ENCODE measurements at regions not wholly inside any gene's neighbourhood (a gene's known extent, or its start where the extent isn't known, plus 50 kb on each side); places are given as distances from the start of the nearest gene placed in this dataset.

DNA sequence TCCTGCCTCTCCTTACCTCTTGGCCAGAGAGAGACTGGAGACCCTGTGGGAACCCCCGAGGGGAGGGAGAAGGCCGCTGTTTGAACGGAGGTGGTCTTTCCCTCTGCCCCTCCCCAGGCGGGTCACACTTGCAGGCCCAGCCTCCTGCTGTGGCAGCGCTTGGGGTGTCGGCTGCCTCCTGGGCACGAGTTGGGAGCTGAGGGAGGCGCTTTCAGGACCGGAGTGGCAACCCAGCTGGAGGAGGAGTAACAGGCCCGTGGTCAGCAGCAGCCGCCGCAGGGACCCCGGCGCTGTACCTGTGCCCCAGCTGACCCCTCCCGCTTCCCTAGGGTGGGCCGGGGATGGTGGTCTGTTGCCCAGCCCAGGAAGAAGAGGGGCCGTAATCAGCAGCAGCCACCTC, 278.3 kb downstream of the SEC14L1 start:
- DNase-seq (ENCODE audit: low spot score) = no peak

GRCh38 chr17:77419547-77420094, 278.9 kb downstream of the SEC14L1 start:
- no peak for DNase-seq (ENCODE audit: low spot score)

DNA sequence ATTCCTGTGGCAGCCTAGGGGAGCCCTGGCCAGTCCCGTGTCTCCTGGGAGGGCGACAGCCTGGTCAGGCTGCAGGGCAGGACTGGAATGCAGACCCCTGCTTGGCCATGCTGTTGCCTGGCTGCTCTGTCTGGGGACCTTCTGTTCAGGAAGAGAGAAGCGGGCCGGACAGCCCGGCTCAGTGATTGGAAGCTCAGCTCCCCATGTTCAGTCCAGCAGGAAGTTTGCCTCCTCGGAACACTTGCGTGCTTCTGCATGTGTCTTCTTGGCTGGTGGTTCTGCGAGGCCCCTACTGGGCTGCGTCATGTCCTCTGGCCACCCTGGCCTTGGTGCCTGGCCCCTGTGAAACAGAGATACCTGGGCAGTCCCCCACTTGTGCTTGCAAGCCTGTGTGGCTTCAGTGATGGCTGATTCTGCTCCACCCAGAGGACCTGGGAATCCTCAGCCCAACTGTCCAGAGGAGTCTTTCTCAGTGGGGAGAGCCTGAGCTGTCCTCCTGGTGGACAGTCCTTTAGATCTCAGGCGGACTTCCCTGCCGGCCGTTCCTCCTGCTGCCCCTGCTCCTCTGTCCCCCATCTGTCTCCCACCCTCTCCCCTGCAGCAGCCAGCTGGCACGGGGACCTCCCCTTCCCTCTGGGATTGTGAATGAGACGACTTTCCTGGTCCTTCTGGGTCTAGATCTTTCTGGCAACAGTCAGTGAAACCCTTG, 279.5 kb downstream of the SEC14L1 start:
- no peak for DNase-seq (ENCODE audit: low spot score)

GRCh38 chr17:77420804-77421629, 280.2 kb downstream of the SEC14L1 start:
- DNase-seq (ENCODE audit: low spot score) = no peak

GRCh38 chr17:77421630-77421972, 280.8 kb downstream of the SEC14L1 start:
- no peak for DNase-seq (ENCODE audit: low spot score)

DNA sequence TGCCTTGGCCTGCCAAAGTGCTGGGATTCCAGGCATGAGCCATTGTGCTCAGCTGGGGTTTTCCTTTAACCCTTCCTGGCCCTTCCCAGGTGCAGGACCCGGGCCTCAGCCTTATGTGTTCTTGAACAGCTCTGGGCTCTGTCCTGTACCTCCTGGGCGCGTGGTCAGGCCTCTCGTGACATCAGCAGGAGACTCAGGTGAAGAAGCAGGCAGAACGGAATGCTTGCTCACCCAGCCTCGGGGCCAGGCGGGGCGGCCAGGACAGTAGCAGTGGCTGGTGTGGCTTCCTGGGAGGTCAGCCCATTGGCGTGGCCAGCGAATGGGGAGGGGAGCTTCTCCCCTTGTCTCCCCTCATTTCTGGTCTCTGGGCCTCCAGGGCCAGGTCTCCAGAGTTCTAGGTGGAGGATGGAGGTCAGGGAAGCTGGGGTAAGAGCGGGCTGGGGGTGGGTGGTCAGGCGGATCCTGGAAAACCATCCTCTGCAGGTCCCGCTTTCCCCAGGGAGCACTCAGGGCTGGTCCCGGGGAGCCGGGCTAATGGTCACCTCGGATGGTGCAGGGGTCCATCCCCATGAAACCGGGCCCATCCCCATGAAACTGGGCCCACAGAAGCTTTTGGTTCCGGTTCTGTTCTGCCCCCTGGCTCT, 281.5 kb downstream of the SEC14L1 start:
- no peak for DNase-seq (ENCODE audit: low spot score)

- no peak for DNase-seq (ENCODE audit: low spot score)
Measured at GRCh38 chr17:77422748-77423113, 282.0 kb downstream of the SEC14L1 start.

- no peak for DNase-seq (ENCODE audit: low spot score)
Measured at GRCh38 chr17:77423589-77424451, 283.1 kb downstream of the SEC14L1 start.

DNA sequence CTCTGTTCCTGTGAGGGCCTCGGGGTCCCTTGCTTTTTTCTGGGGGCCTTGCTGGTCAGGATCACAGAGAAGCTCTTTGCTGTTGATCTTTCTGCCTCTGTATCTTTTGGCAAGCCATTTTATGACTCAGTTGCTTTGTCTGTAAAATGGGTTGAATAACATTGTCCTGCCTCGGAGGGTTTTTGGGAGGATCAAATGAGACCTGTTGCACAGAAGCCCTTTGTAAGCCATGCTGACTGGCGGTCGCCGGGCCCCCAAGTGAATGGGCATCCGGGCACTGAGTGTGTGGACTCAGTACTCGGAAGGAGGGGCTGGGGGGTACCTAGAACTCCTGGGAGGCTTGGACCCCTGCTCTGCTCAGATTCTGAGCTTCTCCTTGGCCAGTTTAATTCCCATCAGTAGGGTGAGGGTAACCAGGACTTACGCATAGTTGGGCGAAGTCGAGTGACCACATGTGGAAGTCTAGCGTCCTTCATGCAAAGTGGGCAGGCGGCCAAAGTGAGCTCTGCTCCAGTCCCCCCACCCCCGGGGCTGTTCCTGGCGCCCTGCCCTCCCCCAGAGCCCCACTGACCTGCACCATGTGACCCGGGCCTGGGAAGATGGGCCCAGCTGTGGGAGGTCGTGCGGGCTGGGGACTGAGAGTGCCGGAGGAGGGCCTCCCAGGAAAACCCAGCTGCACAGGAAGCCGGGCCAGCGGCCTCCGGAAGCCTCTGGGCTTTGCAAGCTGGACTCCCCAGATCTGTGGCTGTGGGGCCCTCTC, 284.0 kb downstream of the SEC14L1 start:
- DNase-seq (ENCODE audit: low spot score) = no peak

- no peak for DNase-seq (ENCODE audit: low spot score)
Measured at GRCh38 chr17:77425348-77425747, 284.6 kb downstream of the SEC14L1 start.

- DNase-seq (ENCODE audit: low spot score) = no peak
Measured at GRCh38 chr17:77425791-77426641, 285.2 kb downstream of the SEC14L1 start.

DNA sequence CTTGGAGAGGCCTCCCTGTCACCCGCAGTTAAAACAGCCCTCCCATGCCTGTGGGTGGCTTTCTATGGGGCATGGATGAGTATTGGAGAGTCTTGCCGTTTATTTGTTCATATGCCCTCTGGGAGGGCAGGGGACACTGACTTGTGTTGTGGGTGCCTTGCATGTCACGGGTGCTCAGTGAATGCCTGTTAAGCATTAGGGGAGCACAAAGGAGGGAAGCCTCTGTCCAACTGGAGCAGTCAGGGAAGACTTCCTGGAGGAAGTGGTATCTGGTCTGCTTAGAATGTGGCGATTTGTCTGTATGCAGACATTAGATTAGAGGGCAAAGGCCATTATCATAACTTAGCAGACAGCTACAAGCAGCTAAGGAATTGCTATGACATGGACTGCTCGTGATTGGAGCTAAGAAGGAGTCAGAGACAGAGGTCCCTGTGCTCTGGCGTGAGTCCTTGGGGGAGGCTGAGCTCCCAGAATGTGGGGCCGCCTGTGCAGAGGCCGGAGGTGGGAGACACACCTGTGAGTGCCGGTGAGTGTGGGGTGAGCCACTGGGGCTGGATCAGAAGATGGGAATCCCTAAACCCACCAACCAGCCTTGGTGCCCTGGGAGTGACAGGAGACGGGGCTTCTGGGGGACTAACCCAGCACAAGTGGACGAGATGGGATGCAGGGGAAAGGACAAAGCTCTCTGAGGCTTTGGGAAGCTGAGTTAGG, 286.1 kb downstream of the SEC14L1 start:
- DNase-seq (ENCODE audit: low spot score) = no peak

DNA sequence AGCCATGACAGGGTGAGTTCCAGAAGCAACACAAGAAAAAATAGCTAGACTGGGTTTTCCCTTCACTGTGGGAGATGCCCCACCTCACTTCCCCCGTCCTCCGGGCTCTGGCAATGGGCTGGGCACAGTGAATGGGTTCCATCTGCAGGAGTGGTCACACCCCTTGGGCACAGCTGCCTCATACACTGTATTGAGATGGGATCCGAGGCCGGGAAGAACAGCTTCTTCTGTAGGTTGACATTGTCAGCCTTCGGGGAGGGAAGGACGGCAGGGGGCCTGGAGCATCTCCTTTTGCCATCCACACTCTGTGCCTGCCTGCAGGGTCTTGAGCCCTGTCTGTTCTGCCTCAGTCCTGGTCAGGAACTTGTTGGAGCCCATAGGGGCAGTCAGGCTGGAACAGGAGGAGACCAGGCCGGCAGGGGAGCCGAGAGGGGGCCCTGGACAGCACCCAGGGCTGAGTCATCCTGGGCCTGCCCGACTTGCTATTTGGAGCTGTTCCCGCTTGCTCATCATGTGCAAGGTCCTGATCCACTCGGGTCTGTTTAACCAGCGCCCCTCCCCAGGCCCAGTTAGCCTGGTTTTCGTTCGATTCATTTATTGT, 286.7 kb downstream of the SEC14L1 start:
- DNase-seq (ENCODE audit: low spot score) = no peak

DNA sequence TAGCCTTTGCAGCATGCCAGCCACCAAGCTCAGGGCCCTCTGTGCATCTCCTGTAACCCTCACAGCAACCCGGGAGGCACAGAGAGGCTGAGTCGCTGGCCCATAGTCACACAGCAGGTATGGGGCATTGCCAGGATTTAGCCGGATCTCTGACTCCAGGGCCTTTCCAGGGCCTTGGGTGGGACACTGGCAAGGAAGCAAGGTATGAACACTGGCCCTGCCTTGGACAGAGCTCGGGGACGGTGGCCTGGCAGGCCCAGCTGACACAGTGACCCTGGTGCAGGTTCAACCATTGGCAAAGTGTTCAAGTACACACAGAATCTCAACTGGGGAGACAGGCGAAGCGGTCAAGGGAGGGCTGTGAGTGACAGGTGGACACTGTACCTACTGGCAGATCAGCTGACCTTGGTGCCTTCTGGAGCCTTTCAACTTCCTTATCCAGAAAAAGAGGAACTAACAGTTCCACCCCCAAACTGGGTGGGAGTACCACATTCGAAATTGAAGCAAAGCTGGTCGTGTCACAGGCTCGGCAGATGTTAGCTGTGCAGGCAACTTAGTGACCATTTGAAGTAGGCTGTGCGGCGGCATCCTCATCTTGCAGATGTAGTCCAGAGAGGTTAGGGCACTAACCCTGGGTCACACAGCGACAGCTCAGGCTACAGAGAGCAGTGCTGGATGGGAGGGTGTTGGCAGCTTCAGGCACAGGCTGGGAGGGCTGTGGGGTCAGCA, 287.4 kb downstream of the SEC14L1 start:
- DNase-seq (ENCODE audit: low spot score) = no peak

DNA sequence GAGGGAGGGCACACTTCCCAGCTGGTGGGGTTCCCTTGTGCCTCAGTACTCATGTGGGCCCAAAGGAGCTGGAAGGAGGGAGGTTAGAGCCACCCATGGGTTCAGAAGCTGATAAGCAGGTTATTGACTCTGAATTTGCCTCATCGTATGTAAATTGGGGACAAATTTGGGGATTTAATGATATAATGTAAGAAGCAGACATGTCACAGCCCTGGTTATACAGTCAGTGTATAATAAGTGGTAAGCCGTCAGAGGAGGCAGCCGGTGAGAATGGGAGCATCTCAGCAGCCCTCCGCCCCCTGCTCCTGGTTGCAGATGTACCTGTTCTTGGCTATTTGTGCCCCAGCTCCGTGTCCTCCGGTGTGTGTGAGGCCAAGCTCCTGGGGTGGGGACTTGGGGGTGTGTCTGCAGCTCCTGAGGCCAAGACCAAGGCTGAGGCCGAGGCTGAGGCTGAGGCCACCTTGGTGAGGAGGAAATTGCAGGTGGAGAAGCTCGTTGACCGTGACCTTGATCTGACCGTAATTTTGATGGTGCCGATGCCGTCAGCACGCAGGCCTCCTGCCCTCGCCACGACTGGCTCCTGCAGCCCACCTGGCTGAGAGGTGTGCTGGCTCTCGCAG, 288.1 kb downstream of the SEC14L1 start:
- no peak for DNase-seq (ENCODE audit: low spot score)

DNA sequence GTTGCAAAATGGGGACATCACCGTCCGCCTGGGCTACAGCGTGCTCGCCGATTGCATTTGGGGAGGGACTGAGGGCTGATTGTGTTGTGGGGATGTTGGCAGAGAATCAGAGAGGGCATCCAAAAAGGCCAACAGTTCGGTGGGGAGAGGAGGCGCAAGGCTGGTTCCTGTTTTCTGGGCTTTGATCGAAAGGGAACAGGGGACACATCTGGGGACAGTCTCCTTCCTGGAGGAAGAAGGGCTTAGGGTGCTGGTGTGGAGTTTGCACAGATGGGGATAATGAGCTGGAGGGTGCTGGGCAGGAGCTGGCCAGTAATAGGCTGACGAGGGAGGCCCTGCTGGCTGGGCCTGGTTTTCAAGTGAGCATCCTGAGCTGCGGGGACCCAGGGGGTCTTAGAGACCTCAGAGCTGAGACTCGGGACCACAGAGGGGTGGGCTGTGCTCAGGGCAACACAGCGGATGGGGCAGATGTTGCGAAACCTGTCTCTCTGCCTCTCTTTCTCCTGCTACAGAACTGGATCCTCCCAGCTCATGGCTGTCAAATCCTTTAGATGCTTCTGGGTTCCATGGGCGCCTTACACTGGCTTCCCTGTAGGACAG, 288.7 kb downstream of the SEC14L1 start:
- DNase-seq (ENCODE audit: low spot score) = no peak

GRCh38 chr17:77429969-77430752, 289.4 kb downstream of the SEC14L1 start:
- DNase-seq (ENCODE audit: low spot score) = peak; percentile 76
